Right lobe of liver (tissue), 6 donors: ENCODE measurements at regions not wholly inside any gene's neighbourhood (a gene's known extent, or its start where the extent isn't known, plus 50 kb on each side); places are given as distances from the start of the nearest gene placed in this dataset.

Experiments
- ATAC-seq, 4 donors: fragments of 200-7000 bp; cut with Tn5 transposase; one replicate each; pipeline ENCODE4 v1.9.1; 2020; ENCODE audit warnings: mild to moderate bottlenecking in 4 of 4, moderate library complexity in 4 of 4
- DNase-seq, 3 donors: peaks; one replicate each; pipeline ENCODE4 v3.0.0-alpha.2; 2020
- H3K27ac ChIP-seq, 3 donors: fragments of 200-600 bp; one replicate each; pipeline ENCODE4 v1.8.0; 2022
- H3K27me3 ChIP-seq, 2 donors: fragments of 200-600 bp; one replicate each; pipeline ENCODE4 v1.8.0; 2022
- H3K36me3 ChIP-seq, 4 donors: fragments of 200-600 bp; sonication (generic) in 1 of 4; one replicate each; pipeline versions ENCODE4 v1.5.1 to v1.8.0; 2017 to 2022; ENCODE audit warnings: control low read depth in 1 of 4
- H3K4me1 ChIP-seq, 4 donors: fragments of 200-600 bp; sonication (generic) in 1 of 4; one replicate each; pipeline versions ENCODE4 v1.5.1 to v1.8.0; 2017 to 2022; ENCODE audit warnings: control low read depth in 1 of 4
- H3K4me3 ChIP-seq, 3 donors: fragments of 200-600 bp; one replicate each; pipeline ENCODE4 v1.8.0; 2022
- H3K9me3 ChIP-seq, 4 donors: fragments of 200-600 bp; sonication (generic) in 1 of 4; one replicate each; pipeline versions ENCODE4 v1.5.1 to v1.8.0; 2017 to 2022; ENCODE audit warnings: control low read depth in 1 of 4
- CTCF ChIP-seq, 4 donors: fragments of 200-600 bp in 3 of 4; fragments of 450-650 bp in 1 of 4; IDR thresholded peaks; one replicate each; pipeline versions ENCODE4 v1.5.1 to v1.8.0; 2016 to 2022; ENCODE audit warnings: antibody characterized with exemption in 4 of 4, mild to moderate bottlenecking in 2 of 4
- POLR2A ChIP-seq: fragments of 450-650 bp; IDR thresholded peaks from one replicate; pipeline ENCODE4 v1.6.1; 2017; ENCODE audit warnings: antibody characterized with exemption, mild to moderate bottlenecking
- WGBS: methylation state at CpG from one replicate; pipeline ENCODE4 v1.1.6; 2018; ENCODE audit warnings: low coverage, low lambda C conversion rate; ENCODE audit not compliant: insufficient coverage; ENCODE audit errors: missing lambda C conversion rate; 5-methylcytosine and 5-hydroxymethylcytosine counted together
- intact Hi-C, 2 donors: fragments of 100-400 bp; cut with DNase I; formaldehyde crosslinking; loops; one replicate each; pipeline versions ENCODE4 v1.11.2 to v1.14.1; 2022
- donor health status: DM: no; HTN: yes; CAD: no.
- donor health status: DM: no; HTN: no; CAD: no.
- donor health status: DM: no; HTN: no; CAD: no.
- donor health status: DM: no; HTN: yes; CAD: no.
- donor health status: DM: no; HTN: yes; CAD: no.

- intact Hi-C loops, result no loop called here
- H3K4me1 ChIP-seq, result no peaks in the 10 kb centered on the region
- no peaks in the 10 kb centered on the region for H3K36me3 ChIP-seq
- H3K9me3 ChIP-seq, result no peaks in the 10 kb centered on the region
- no peaks in the 10 kb centered on the region for H3K27me3 ChIP-seq
- DNase-seq (no peak), ATAC-seq (no peak)
- no peak overlapping the region for H3K4me3 ChIP-seq
- no peak for TF ChIP-seq POLR2A
- no peak for TF ChIP-seq CTCF (IDR thresholded peaks at IDR 0.05)
- no CpG with 5 or more reads among the region's 1 CpG for WGBS
- no peak overlapping the region for H3K27ac ChIP-seq
Observed at GRCh38 chr20:59391975-59392374, 91.6 kb downstream of the EDN3 start.

GRCh38 chr20:59392736-59393135 is 92.3 kb downstream of the EDN3 start:
- no peak overlapping the region for H3K27ac ChIP-seq
- H3K9me3 ChIP-seq, result no peaks in the 10 kb centered on the region
- 72% methylated on average over 3 of the region's 4 CpGs for WGBS
- no peaks in the 10 kb centered on the region for H3K36me3 ChIP-seq
- no peaks in the 10 kb centered on the region for H3K4me1 ChIP-seq
- TF ChIP-seq POLR2A (no peak), CTCF (IDR thresholded peaks at IDR 0.05) (no peak)
- no peaks in the 10 kb centered on the region for H3K27me3 ChIP-seq
- intact Hi-C loops, result no loop called here
- H3K4me3 ChIP-seq, result no peak overlapping the region
- no peak for DNase-seq
- no peak for ATAC-seq

GRCh38 chr20:59393142-59393541 is 92.7 kb downstream of the EDN3 start:
- H3K36me3 ChIP-seq, result no peaks in the 10 kb centered on the region
- TF ChIP-seq CTCF (IDR thresholded peaks at IDR 0.05), result no peak
- no peak for TF ChIP-seq POLR2A
- no peaks in the 10 kb centered on the region for H3K27me3 ChIP-seq
- no peaks in the 10 kb centered on the region for H3K4me1 ChIP-seq
- intact Hi-C loops, result no loop called here
- ATAC-seq (no peak), DNase-seq (no peak)
- no peak overlapping the region for H3K27ac ChIP-seq
- no peak overlapping the region for H3K4me3 ChIP-seq
- no peaks in the 10 kb centered on the region for H3K9me3 ChIP-seq
- 79% methylated on average over 3 of the region's 3 CpGs for WGBS

GRCh38 chr20:59395729-59396128 is 95.3 kb downstream of the EDN3 start:
- DNase-seq (no peak), ATAC-seq (no peak)
- Histone ChIP-seq H3K36me3 (no peaks in the 10 kb centered on the region), H3K27ac (no peak overlapping the region), H3K9me3 (no peaks in the 10 kb centered on the region), H3K27me3 (peaks cover 0 to 2% of the 10 kb centered on the region in 2 donors), H3K4me1 (no peaks in the 10 kb centered on the region), H3K4me3 (no peak overlapping the region)
- intact Hi-C loops, result no loop called here
- no peak for TF ChIP-seq CTCF (IDR thresholded peaks at IDR 0.05)
- no peak for TF ChIP-seq POLR2A
- 65% methylated on average over 3 of the region's 6 CpGs for WGBS
